Endodermal cell (in vitro differentiated cells): ENCODE measurements at regions not wholly inside any gene's neighbourhood (a gene's known extent, or its start where the extent isn't known, plus 50 kb on each side); places are given as distances from the start of the nearest gene placed in this dataset.

Experiments
- DNase-seq: peaks from one replicate; pipeline ENCODE4 v3.0.0-alpha.2; 2017
- H3K27ac ChIP-seq: 2 replicates; pipeline ENCODE4 v1.5.1; 2013; ENCODE audit warnings: mild to moderate bottlenecking, low read depth, low read length, moderate library complexity
- H3K27me3 ChIP-seq: 2 replicates; pipeline ENCODE4 v1.6.1; 2013; ENCODE audit warnings: mild to moderate bottlenecking, low read length, moderate library complexity; ENCODE audit not compliant: insufficient read depth, control insufficient read depth, poor library complexity, severe bottlenecking
- H3K36me3 ChIP-seq: 2 replicates; pipeline ENCODE4 v1.7.0; 2013; ENCODE audit warnings: mild to moderate bottlenecking, low read length, moderate library complexity; ENCODE audit not compliant: control insufficient read depth, insufficient read depth
- H3K4me1 ChIP-seq: one replicate; pipeline ENCODE4 v1.7.0; 2013; ENCODE audit warnings: low read length; ENCODE audit not compliant: control insufficient read depth, insufficient read depth
- H3K4me3 ChIP-seq: 2 replicates; pipeline ENCODE4 v1.5.1; 2013; ENCODE audit warnings: mild to moderate bottlenecking, low read length, moderate library complexity
- H3K9ac ChIP-seq: 2 replicates; pipeline ENCODE4 v1.6.1; 2013; ENCODE audit warnings: mild to moderate bottlenecking, low read length, moderate library complexity; ENCODE audit not compliant: poor library complexity, severe bottlenecking; ENCODE audit errors: extremely low read depth
- H3K9me3 ChIP-seq: 2 replicates; pipeline ENCODE4 v1.6.1; 2013; ENCODE audit warnings: mild to moderate bottlenecking, low read length, moderate library complexity; ENCODE audit not compliant: control insufficient read depth
- H3K27ac Mint-ChIP-seq: 2 replicates; pipeline ENCODE4 v1.8.0; 2020; ENCODE audit warnings: mixed read lengths
- H3K27me3 Mint-ChIP-seq: 2 replicates; pipeline ENCODE4 v1.8.0; 2021; ENCODE audit warnings: mild to moderate bottlenecking, mixed read lengths; ENCODE audit not compliant: insufficient read depth
- H3K36me3 Mint-ChIP-seq: 2 replicates; pipeline ENCODE4 v1.8.0; 2020; ENCODE audit warnings: low read depth, mixed read lengths
- H3K4me1 Mint-ChIP-seq: 2 replicates; pipeline ENCODE4 v1.8.0; 2020; ENCODE audit warnings: mixed read lengths
- H3K4me3 Mint-ChIP-seq: 2 replicates; pipeline ENCODE4 v1.8.0; 2020; ENCODE audit warnings: mild to moderate bottlenecking, moderate library complexity, mixed read lengths
- H3K9me3 Mint-ChIP-seq: 2 replicates; pipeline ENCODE4 v1.8.0; 2020; ENCODE audit warnings: mild to moderate bottlenecking, mixed read lengths
- WGBS, 2 experiments: methylation state at CpG; one replicate each; pipeline versions ENCODE4 v1.1.5 to v1.1.7; 2013; ENCODE audit warnings: missing lambda C conversion rate in 2 of 2, mixed read lengths in 1 of 2; ENCODE audit not compliant: insufficient coverage in 1 of 2, insufficient read length in 1 of 2; 5-methylcytosine and 5-hydroxymethylcytosine counted together
- TF ChIP-seq, protein P1 (sequence below): fragments of 200-600 bp; sonication (generic); conservative IDR thresholded peaks from 2 replicates; pipeline ENCODE4 v1.5.0; 2021; ENCODE audit warnings: antibody characterized with exemption, mild to moderate bottlenecking

DNA sequence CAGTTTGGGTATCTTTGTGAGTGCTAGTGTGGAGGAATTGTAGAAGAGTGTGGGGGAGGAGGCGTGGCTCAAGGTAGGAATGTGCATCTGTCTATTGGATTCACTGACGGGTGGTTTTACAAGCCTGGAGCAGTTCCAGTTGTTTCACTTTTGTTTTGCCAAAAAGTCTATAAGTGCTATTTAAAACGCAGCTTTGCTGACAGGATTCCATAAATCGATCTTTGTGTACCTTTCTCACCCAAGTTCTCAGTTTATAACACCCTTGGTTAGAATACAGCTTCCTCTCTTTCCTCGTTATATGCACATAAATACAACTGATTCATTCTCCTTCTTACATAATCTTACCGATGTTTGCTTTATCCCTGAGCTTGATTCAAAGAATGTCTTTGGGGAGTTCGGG is 123.2 kb upstream of the UBE2E2 start:
- Histone ChIP-seq H3K4me1 (peaks cover 2% of the 10 kb centered on the region), H3K36me3 (no peaks in the 10 kb centered on the region), H3K9ac (no peak overlapping the region), H3K27ac (no peak overlapping the region), H3K4me3 (no peak overlapping the region), H3K9me3 (no peaks in the 10 kb centered on the region), H3K27me3 (no peaks in the 10 kb centered on the region)
- Mint-ChIP-seq H3K9me3 (no peaks in the 10 kb centered on the region), H3K4me3 (no peak overlapping the region), H3K27ac (no peak overlapping the region), H3K27me3 (peaks cover 57% of the 10 kb centered on the region), H3K36me3 (no peaks in the 10 kb centered on the region), H3K4me1 (peaks cover 22% of the 10 kb centered on the region)
- no peak for DNase-seq
- TF ChIP-seq, protein P1, sequence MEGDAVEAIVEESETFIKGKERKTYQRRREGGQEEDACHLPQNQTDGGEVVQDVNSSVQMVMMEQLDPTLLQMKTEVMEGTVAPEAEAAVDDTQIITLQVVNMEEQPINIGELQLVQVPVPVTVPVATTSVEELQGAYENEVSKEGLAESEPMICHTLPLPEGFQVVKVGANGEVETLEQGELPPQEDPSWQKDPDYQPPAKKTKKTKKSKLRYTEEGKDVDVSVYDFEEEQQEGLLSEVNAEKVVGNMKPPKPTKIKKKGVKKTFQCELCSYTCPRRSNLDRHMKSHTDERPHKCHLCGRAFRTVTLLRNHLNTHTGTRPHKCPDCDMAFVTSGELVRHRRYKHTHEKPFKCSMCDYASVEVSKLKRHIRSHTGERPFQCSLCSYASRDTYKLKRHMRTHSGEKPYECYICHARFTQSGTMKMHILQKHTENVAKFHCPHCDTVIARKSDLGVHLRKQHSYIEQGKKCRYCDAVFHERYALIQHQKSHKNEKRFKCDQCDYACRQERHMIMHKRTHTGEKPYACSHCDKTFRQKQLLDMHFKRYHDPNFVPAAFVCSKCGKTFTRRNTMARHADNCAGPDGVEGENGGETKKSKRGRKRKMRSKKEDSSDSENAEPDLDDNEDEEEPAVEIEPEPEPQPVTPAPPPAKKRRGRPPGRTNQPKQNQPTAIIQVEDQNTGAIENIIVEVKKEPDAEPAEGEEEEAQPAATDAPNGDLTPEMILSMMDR: no peak
- 85 to 86% methylated on average over 2 to 7 of the region's 7 CpGs for WGBS, 2 experiments

DNA sequence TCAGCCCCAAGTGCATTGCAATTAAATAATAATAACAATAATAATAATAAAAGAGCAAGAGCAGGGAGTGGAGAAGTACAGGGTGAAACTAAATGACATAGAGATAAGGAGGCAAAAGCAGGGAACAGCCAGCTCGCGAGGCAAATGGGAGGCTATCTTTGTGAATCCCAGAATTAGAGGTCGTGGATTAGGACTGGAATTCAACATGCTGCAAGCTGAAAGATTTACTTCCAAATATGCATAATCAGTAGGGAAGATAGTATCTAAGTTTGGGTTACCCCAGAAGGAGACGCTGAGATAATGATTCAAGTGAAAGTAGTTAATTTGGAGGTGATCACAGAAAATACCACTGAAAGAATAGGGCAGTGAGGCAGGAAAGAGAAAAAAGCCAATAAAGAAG is 119.4 kb upstream of the UBE2E2 start:
- Histone ChIP-seq H3K36me3 (no peaks in the 10 kb centered on the region), H3K4me3 (no peak overlapping the region), H3K27ac (no peak overlapping the region), H3K4me1 (no peaks in the 10 kb centered on the region), H3K9ac (no peak overlapping the region), H3K27me3 (no peaks in the 10 kb centered on the region), H3K9me3 (no peaks in the 10 kb centered on the region)
- Mint-ChIP-seq H3K4me1 (peaks cover 8% of the 10 kb centered on the region), H3K27me3 (peaks cover 32% of the 10 kb centered on the region), H3K4me3 (no peak overlapping the region), H3K9me3 (no peaks in the 10 kb centered on the region), H3K36me3 (no peaks in the 10 kb centered on the region), H3K27ac (no peak overlapping the region)
- DNase-seq: no peak
- TF ChIP-seq, protein P1: no peak
- WGBS, 2 experiments: 88 to 94% methylated on average over 4 of the region's 4 CpGs

DNA sequence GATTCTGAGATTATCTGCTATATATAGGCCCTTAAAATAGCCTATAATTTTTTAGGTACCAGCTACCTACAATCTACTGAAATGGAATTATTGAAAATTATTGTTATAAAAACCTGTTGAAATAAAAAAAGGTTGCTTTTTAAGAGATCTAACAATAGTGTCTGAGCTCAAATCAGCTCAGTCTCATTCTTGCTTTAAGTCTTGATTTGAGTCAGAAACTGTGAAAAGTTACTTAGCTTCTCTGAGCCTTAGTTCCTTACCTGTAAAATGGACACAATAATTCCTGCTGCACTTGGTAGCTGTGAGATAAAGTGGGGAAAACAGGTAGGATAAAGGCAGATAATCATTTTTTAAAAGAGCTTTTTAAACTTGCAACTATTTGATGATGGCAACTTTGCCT is 118.8 kb upstream of the UBE2E2 start:
- Mint-ChIP-seq H3K4me1 (peaks cover 3% of the 10 kb centered on the region), H3K4me3 (no peak overlapping the region), H3K36me3 (no peaks in the 10 kb centered on the region), H3K9me3 (no peaks in the 10 kb centered on the region), H3K27ac (no peak overlapping the region), H3K27me3 (peaks cover 29% of the 10 kb centered on the region)
- Histone ChIP-seq H3K9me3 (no peaks in the 10 kb centered on the region), H3K27me3 (no peaks in the 10 kb centered on the region), H3K9ac (no peak overlapping the region), H3K4me1 (no peaks in the 10 kb centered on the region), H3K4me3 (no peak overlapping the region), H3K36me3 (no peaks in the 10 kb centered on the region), H3K27ac (no peak overlapping the region)
- TF ChIP-seq, protein P1: no peak
- no peak for DNase-seq
